Type B pancreatic cell (in vitro differentiated cells): ENCODE measurements at regions not wholly inside any gene's neighbourhood (a gene's known extent, or its start where the extent isn't known, plus 50 kb on each side); places are given as distances from the start of the nearest gene placed in this dataset.

Experiments
- DNase-seq: peaks from one replicate; pipeline ENCODE4 v3.0.0; 2021; ENCODE audit warnings: mixed read lengths; ENCODE audit not compliant: unreplicated experiment; ENCODE audit errors: extremely low spot score
- H3K27ac Mint-ChIP-seq: 2 replicates; pipeline ENCODE4 v1.8.0; 2021; ENCODE audit warnings: mild to moderate bottlenecking, mixed read lengths
- H3K27me3 Mint-ChIP-seq: 2 replicates; pipeline ENCODE4 v1.8.0; 2021; ENCODE audit warnings: mixed read lengths
- H3K36me3 Mint-ChIP-seq: 2 replicates; pipeline ENCODE4 v1.8.0; 2021; ENCODE audit warnings: mixed read lengths
- H3K4me1 Mint-ChIP-seq: one replicate; pipeline ENCODE4 v1.8.0; 2021; ENCODE audit warnings: mixed read lengths; ENCODE audit not compliant: unreplicated experiment
- H3K4me3 Mint-ChIP-seq: 2 replicates; pipeline ENCODE4 v1.8.0; 2021; ENCODE audit warnings: mild to moderate bottlenecking, mixed read lengths
- H3K9me3 Mint-ChIP-seq: 2 replicates; pipeline ENCODE4 v1.8.0; 2021; ENCODE audit warnings: mixed read lengths
- CTCF ChIP-seq: fragments of 200-600 bp; sonication (generic); conservative IDR thresholded peaks from 2 replicates; pipeline ENCODE4 v1.5.0; 2021; ENCODE audit warnings: antibody characterized with exemption, mild to moderate bottlenecking

- no peaks in the 10 kb centered on the region for H3K36me3 Mint-ChIP-seq
- no peak overlapping the region for H3K4me3 Mint-ChIP-seq
- no peaks in the 10 kb centered on the region for H3K4me1 Mint-ChIP-seq
- peaks cover 4% of the 10 kb centered on the region for H3K27me3 Mint-ChIP-seq
- H3K27ac Mint-ChIP-seq, result no peak overlapping the region
- no peak for DNase-seq
- TF ChIP-seq CTCF, result no peak
- no peaks in the 10 kb centered on the region for H3K9me3 Mint-ChIP-seq
Measured at GRCh38 chr13:26155568-26155967, 66.5 kb downstream of the RNF6 start.

- Mint-ChIP-seq H3K4me3 (no peak overlapping the region), H3K4me1 (no peaks in the 10 kb centered on the region), H3K36me3 (no peaks in the 10 kb centered on the region), H3K27me3 (peaks cover 8% of the 10 kb centered on the region), H3K27ac (no peak overlapping the region), H3K9me3 (peaks cover 4% of the 10 kb centered on the region)
- TF ChIP-seq CTCF, result peak; percentile 48
- no peak for DNase-seq
Measured at GRCh38 chr13:26133851-26134250, 82.0 kb upstream of the SHISA2 start.

GRCh38 chr13:26133286-26133685 is 81.5 kb upstream of the SHISA2 start:
- H3K4me1 Mint-ChIP-seq, result no peaks in the 10 kb centered on the region
- H3K36me3 Mint-ChIP-seq, result no peaks in the 10 kb centered on the region
- TF ChIP-seq CTCF, result no peak
- peaks cover 8% of the 10 kb centered on the region for H3K27me3 Mint-ChIP-seq
- no peak for DNase-seq
- no peak overlapping the region for H3K27ac Mint-ChIP-seq
- H3K9me3 Mint-ChIP-seq, result peaks cover 4% of the 10 kb centered on the region
- H3K4me3 Mint-ChIP-seq, result no peak overlapping the region

GRCh38 chr13:26132756-26133155 is 80.9 kb upstream of the SHISA2 start:
- peaks cover 3% of the 10 kb centered on the region for H3K9me3 Mint-ChIP-seq
- H3K36me3 Mint-ChIP-seq, result no peaks in the 10 kb centered on the region
- H3K4me1 Mint-ChIP-seq, result no peaks in the 10 kb centered on the region
- no peak overlapping the region for H3K27ac Mint-ChIP-seq
- no peak for TF ChIP-seq CTCF
- no peak overlapping the region for H3K4me3 Mint-ChIP-seq
- H3K27me3 Mint-ChIP-seq, result peaks cover 3% of the 10 kb centered on the region
- no peak for DNase-seq

- Mint-ChIP-seq H3K27ac (no peak overlapping the region), H3K4me3 (no peak overlapping the region), H3K36me3 (no peaks in the 10 kb centered on the region), H3K9me3 (no peaks in the 10 kb centered on the region), H3K4me1 (no peaks in the 10 kb centered on the region), H3K27me3 (no peaks in the 10 kb centered on the region)
- DNase-seq, result no peak
- TF ChIP-seq CTCF, result no peak
Measured at GRCh38 chr13:26128676-26129075, 76.9 kb upstream of the SHISA2 start.

GRCh38 chr13:26117620-26118019 is 65.8 kb upstream of the SHISA2 start:
- H3K36me3 Mint-ChIP-seq, result no peaks in the 10 kb centered on the region
- H3K27me3 Mint-ChIP-seq, result peaks cover 16% of the 10 kb centered on the region
- H3K4me1 Mint-ChIP-seq, result no peaks in the 10 kb centered on the region
- no peak overlapping the region for H3K4me3 Mint-ChIP-seq
- no peaks in the 10 kb centered on the region for H3K9me3 Mint-ChIP-seq
- no peak for DNase-seq
- H3K27ac Mint-ChIP-seq, result no peak overlapping the region
- TF ChIP-seq CTCF, result no peak
